Smooth muscle cell (in vitro differentiated cells): ENCODE measurements at regions not wholly inside any gene's neighbourhood (a gene's known extent, or its start where the extent isn't known, plus 50 kb on each side); places are given as distances from the start of the nearest gene placed in this dataset.
"Not testable (repeated sequence)": the region's sequence is repeated elsewhere in the genome, so short reads cannot be mapped to it uniquely, and the experiment has no call there.

Source experiments
- DNase-seq: peaks from one replicate; lab custom pipeline; 2025; ENCODE audit not compliant: unreplicated experiment; lab: John Stamatoyannopoulos, UW
- H2AFZ ChIP-seq: fragments of 200-600 bp; sonication (generic); 2 replicates; pipeline ENCODE4 v1.6.0; 2016; ENCODE audit warnings: antibody characterized with exemption, low read depth, mild to moderate bottlenecking
- H3F3A ChIP-seq: fragments of 200-600 bp; sonication (generic); 2 replicates; pipeline ENCODE4 v1.6.0; 2017; ENCODE audit warnings: antibody characterized with exemption, low read depth
- H3K27ac ChIP-seq: fragments of 200-600 bp; sonication (generic); 2 replicates; pipeline ENCODE4 v1.5.1; 2016; ENCODE audit warnings: low read depth, mild to moderate bottlenecking
- H3K27me3 ChIP-seq: fragments of 200-600 bp; sonication (generic); 2 replicates; pipeline ENCODE4 v1.6.1; 2016; ENCODE audit warnings: low read depth, mild to moderate bottlenecking
- H3K36me3 ChIP-seq: fragments of 200-600 bp; sonication (generic); 2 replicates; pipeline ENCODE4 v1.5.1; 2016; ENCODE audit warnings: low read depth
- H3K4me1 ChIP-seq: fragments of 200-600 bp; sonication (generic); 2 replicates; pipeline ENCODE4 v1.5.1; 2016; ENCODE audit warnings: low read depth
- H3K4me2 ChIP-seq: fragments of 200-600 bp; sonication (generic); 2 replicates; pipeline ENCODE4 v1.6.0; 2016; ENCODE audit warnings: mild to moderate bottlenecking
- H3K4me3 ChIP-seq: fragments of 200-600 bp; sonication (generic); 2 replicates; pipeline ENCODE4 v1.5.1; 2016; ENCODE audit warnings: mild to moderate bottlenecking
- H3K79me2 ChIP-seq: fragments of 200-600 bp; sonication (generic); 2 replicates; pipeline ENCODE4 v1.6.0; 2016; ENCODE audit warnings: low read depth, mild to moderate bottlenecking
- H3K9ac ChIP-seq: fragments of 200-600 bp; sonication (generic); 2 replicates; pipeline ENCODE4 v1.6.0; 2016; ENCODE audit warnings: low read depth
- H3K9me3 ChIP-seq: fragments of 200-600 bp; sonication (generic); replicated peaks from 2 replicates; pipeline ENCODE4 v1.5.1; 2016; ENCODE audit warnings: low read depth
- H4K20me1 ChIP-seq: fragments of 200-600 bp; sonication (generic); 2 replicates; pipeline ENCODE4 v1.6.0; 2016; ENCODE audit warnings: low read depth
- WGBS: methylation state at CpG from one replicate; pipeline ENCODE4 v1.1.7; 2016; ENCODE audit warnings: low lambda C conversion rate; 5-methylcytosine and 5-hydroxymethylcytosine counted together
- TF ChIP-seq, protein P1 (sequence below): fragments of 200-600 bp; sonication (generic); IDR thresholded peaks from 2 replicates; pipeline ENCODE4 v1.5.1; 2017; ENCODE audit warnings: borderline replicate concordance, mild to moderate bottlenecking, antibody characterized with exemption; ENCODE audit not compliant: insufficient read depth, poor library complexity, severe bottlenecking

DNA sequence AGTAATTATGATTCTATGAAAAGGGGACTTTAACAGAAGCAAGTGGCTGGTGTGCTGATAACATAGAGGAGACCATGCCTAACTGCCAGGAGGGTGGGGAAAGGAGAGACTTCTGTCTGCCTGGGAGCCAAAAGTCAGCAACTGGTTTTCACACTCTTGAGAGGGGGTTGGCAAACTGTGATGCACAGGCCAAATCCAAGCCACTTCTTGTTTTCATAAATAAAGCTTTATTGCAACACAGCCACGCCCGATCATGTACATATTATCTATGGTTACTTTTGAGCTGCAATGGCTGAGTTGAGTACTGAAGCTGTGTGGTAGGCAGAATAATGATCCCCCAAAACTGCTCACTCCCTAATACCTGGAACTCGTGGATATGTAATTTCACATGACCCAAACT is 208.4 kb downstream of the LNPK start:
- Histone ChIP-seq H3K27me3 (peaks cover 8% of the 10 kb centered on the region), H3K4me3 (no peak overlapping the region), H3K4me1 (no peaks in the 10 kb centered on the region), H3K4me2 (no peak overlapping the region), H2AFZ (no peak overlapping the region), H3K9me3 (peaks cover 4% of the 10 kb centered on the region), H3K36me3 (no peaks in the 10 kb centered on the region), H3F3A (no peaks in the 10 kb centered on the region), H3K79me2 (no peaks in the 10 kb centered on the region), H3K9ac (no peak overlapping the region), H3K27ac (no peak overlapping the region), H4K20me1 (no peaks in the 10 kb centered on the region)
- TF ChIP-seq, protein P1, sequence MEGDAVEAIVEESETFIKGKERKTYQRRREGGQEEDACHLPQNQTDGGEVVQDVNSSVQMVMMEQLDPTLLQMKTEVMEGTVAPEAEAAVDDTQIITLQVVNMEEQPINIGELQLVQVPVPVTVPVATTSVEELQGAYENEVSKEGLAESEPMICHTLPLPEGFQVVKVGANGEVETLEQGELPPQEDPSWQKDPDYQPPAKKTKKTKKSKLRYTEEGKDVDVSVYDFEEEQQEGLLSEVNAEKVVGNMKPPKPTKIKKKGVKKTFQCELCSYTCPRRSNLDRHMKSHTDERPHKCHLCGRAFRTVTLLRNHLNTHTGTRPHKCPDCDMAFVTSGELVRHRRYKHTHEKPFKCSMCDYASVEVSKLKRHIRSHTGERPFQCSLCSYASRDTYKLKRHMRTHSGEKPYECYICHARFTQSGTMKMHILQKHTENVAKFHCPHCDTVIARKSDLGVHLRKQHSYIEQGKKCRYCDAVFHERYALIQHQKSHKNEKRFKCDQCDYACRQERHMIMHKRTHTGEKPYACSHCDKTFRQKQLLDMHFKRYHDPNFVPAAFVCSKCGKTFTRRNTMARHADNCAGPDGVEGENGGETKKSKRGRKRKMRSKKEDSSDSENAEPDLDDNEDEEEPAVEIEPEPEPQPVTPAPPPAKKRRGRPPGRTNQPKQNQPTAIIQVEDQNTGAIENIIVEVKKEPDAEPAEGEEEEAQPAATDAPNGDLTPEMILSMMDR = no peak
- no peak for DNase-seq
- WGBS = 91% methylated on average over 3 of the region's 3 CpGs

DNA sequence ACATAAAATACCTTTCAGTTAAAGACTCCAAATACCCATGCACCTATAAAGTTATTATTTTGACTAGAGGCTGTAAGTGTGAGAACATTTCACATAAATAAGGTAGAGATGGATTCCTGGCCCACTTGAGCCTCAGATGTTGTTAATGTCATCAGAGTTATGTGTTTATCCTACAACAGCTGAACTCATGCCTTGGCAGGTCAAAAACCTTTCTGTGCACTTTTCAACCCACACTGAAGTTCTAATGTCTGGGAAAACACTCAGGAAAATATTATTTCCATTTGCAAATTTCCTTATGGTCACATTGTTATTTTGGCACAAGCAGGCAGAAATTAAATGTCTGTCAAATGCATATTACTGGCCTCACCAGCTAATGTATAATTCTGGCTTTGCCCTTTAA is 209.2 kb downstream of the LNPK start:
- Histone ChIP-seq H3K4me3 (no peak overlapping the region), H3K9me3 (peaks cover 4% of the 10 kb centered on the region), H3K27me3 (peaks cover under 1% of the 10 kb centered on the region), H4K20me1 (no peaks in the 10 kb centered on the region), H3K27ac (no peak overlapping the region), H3K4me2 (no peak overlapping the region), H3K79me2 (no peaks in the 10 kb centered on the region), H3F3A (no peaks in the 10 kb centered on the region), H2AFZ (no peak overlapping the region), H3K4me1 (no peaks in the 10 kb centered on the region), H3K9ac (no peak overlapping the region), H3K36me3 (no peaks in the 10 kb centered on the region)
- DNase-seq = no peak
- TF ChIP-seq, protein P1 = no peak

DNA sequence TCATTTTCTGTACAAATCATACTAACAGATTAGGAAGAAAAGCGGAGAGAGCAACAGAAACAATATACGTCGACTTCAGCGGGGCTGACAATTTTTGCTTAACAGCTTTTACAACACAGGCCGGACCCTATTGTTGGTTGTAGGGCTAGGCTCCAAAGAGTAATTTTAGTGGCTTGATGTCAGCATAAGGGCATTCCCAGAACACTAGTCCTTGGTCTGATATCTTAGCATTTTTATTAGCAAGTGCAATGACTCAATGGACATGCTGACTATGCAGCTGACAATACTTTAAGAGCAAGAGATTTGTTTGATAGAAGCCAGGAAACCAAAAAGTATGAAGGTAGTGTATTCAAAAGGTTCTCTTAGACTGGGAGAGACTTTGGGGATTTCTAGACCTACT is 209.9 kb downstream of the LNPK start:
- Histone ChIP-seq H3K27me3 (no peaks in the 10 kb centered on the region), H3K79me2 (no peaks in the 10 kb centered on the region), H4K20me1 (no peaks in the 10 kb centered on the region), H3K27ac (no peak overlapping the region), H3K4me1 (no peaks in the 10 kb centered on the region), H3F3A (no peaks in the 10 kb centered on the region), H3K4me3 (no peak overlapping the region), H3K9me3 (peaks cover 4% of the 10 kb centered on the region), H3K36me3 (no peaks in the 10 kb centered on the region), H3K9ac (no peak overlapping the region), H3K4me2 (no peak overlapping the region), H2AFZ (no peak overlapping the region)
- WGBS = 90% methylated on average over 5 of the region's 5 CpGs
- DNase-seq = no peak
- TF ChIP-seq, protein P1 = no peak

DNA sequence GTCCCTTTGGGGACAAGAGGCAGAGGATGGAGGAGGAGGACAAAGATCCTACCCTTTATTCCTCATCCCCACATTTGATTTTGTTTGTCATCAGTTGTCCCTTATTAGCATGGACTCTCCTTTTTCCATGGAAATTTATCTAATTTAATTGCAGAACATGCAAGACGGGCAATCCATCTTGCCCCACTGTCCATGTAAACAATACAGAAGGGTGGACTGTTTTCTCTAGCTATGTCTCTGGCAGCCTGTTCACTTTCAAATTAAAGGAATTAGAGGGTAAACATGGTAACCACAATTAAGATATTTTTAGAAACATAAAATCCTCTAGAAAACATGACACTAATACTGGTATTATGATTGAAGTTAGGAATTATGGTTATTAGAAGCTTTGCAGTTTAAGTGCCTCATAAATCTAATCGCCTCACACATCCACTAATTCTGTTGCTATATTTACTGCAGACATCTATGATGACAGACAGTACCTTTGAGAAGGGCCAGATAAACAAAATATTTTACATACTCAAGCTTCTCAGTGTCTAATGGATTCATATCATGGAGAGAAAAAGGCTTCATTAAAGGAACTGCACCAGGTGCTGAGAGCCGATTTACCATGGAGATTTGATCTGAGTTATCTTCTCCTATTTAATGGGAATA is 215.5 kb downstream of the LNPK start:
- no peaks in the 10 kb centered on the region for H3K4me1 ChIP-seq
- no peaks in the 10 kb centered on the region for H3K27me3 ChIP-seq
- H3K9ac ChIP-seq = no peak overlapping the region
- H3F3A ChIP-seq = no peaks in the 10 kb centered on the region
- no peaks in the 10 kb centered on the region for H3K36me3 ChIP-seq
- 71% methylated on average over 3 of the region's 3 CpGs for WGBS
- H3K79me2 ChIP-seq = peaks cover 3% of the 10 kb centered on the region
- TF ChIP-seq, protein P1 = no peak
- H2AFZ ChIP-seq = no peak overlapping the region
- H4K20me1 ChIP-seq = no peaks in the 10 kb centered on the region
- no peak overlapping the region for H3K4me3 ChIP-seq
- H3K27ac ChIP-seq = no peak overlapping the region
- H3K4me2 ChIP-seq = no peak overlapping the region
- no peaks in the 10 kb centered on the region for H3K9me3 ChIP-seq
- DNase-seq = no peak

DNA sequence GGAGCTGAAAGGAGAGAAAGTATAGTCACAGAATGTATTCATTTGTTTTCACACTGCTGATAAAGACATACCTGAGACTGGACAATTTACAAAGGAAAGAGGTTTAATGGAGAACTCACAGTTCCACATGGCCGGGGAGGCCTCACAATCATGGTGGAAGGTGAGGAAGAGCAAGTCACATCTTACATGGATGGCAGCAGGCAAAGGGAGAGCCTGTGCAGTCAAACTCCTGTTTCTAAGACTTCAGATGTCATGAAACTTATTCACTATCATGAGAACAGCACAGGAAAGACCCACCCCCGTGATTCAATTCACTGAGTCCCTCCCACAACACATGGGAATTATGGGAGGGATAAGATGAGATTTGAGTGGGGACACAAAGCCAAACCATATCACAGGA is 224.7 kb downstream of the LNPK start:
- WGBS = 84% methylated on average over 2 of the region's 2 CpGs
- H3F3A ChIP-seq, H2AFZ ChIP-seq, H3K36me3 ChIP-seq, H3K4me3 ChIP-seq, H3K4me1 ChIP-seq, H3K79me2 ChIP-seq, H3K4me2 ChIP-seq, H3K9ac ChIP-seq, H3K9me3 ChIP-seq, H4K20me1 ChIP-seq, H3K27ac ChIP-seq, DNase-seq: not testable (repeated sequence)
- H3K27me3 ChIP-seq = peaks cover 18% of the 10 kb centered on the region
